HL-60 (cell line): ENCODE measurements at regions not wholly inside any gene's neighbourhood (a gene's known extent, or its start where the extent isn't known, plus 50 kb on each side); places are given as distances from the start of the nearest gene placed in this dataset.

Source experiments
- DNase-seq, 2 experiments: peaks; one replicate each; pipeline ENCODE4 v3.0.0-alpha.2; 2010 to 2020; ENCODE audit warnings: low read depth in 1 of 2, low spot score in 1 of 2
- H3K27ac ChIP-seq: fragments of 250-450 bp; sonication (Bioruptor Pico); replicated peaks from 2 replicates; pipeline ENCODE4 v1.5.1; 2020; ENCODE audit warnings: mild to moderate bottlenecking, moderate library complexity
- H3K27me3 ChIP-seq: fragments of 250-450 bp; sonication (Bioruptor Pico); 2 replicates; pipeline ENCODE4 v1.5.1; 2021; ENCODE audit warnings: mild to moderate bottlenecking, moderate library complexity; ENCODE audit not compliant: insufficient read depth, poor library complexity, severe bottlenecking
- H3K4me3 ChIP-seq: replicated peaks from 2 replicates; pipeline ENCODE4 v1.5.1; 2011; ENCODE audit warnings: mild to moderate bottlenecking, control low read depth, low read length; ENCODE audit not compliant: insufficient read depth
- CTCF ChIP-seq: IDR thresholded peaks from one replicate; pipeline ENCODE4 v1.5.1; 2011; ENCODE audit warnings: low read length, control low read depth, inconsistent platforms; ENCODE audit not compliant: insufficient read depth
- GABPA ChIP-seq: IDR thresholded peaks from 2 replicates; pipeline ENCODE4 v1.6.1; 2012; ENCODE audit warnings: low read depth
- POLR2AphosphoS5 ChIP-seq: IDR thresholded peaks from 2 replicates; pipeline ENCODE4 v1.6.1; 2012; ENCODE audit warnings: low read depth
- REST ChIP-seq: IDR thresholded peaks from 2 replicates; pipeline ENCODE4 v1.6.1; 2012; ENCODE audit warnings: low read depth; ENCODE audit not compliant: insufficient replicate concordance
- SPI1 ChIP-seq: IDR thresholded peaks from 2 replicates; pipeline ENCODE4 v1.6.1; 2012; ENCODE audit warnings: low read depth, mild to moderate bottlenecking, borderline replicate concordance

GRCh38 chr10:2005546-2005945, 268.2 kb upstream of the ADARB2 start:
- Histone ChIP-seq H3K4me3 (no peak overlapping the region), H3K27ac (no peak overlapping the region), H3K27me3 (no peaks in the 10 kb centered on the region)
- no peak for TF ChIP-seq REST
- no peak for TF ChIP-seq CTCF
- no peak for TF ChIP-seq POLR2AphosphoS5
- no peak for TF ChIP-seq SPI1
- TF ChIP-seq GABPA: no peak
- DNase-seq: no peak

- no peak overlapping the region for H3K4me3 ChIP-seq
- DNase-seq: no peak
- no peaks in the 10 kb centered on the region for H3K27me3 ChIP-seq
- TF ChIP-seq REST (no peak), GABPA (no peak), CTCF (no peak), SPI1 (no peak), POLR2AphosphoS5 (no peak)
- no peak overlapping the region for H3K27ac ChIP-seq
These were observed 255.6 kb upstream of the ADARB2 start for GRCh38 chr10:1992930-1993329.

- TF ChIP-seq GABPA (no peak), REST (no peak), CTCF (no peak), SPI1 (no peak), POLR2AphosphoS5 (no peak)
- DNase-seq: no peak
- H3K27me3 ChIP-seq: no peaks in the 10 kb centered on the region
- H3K27ac ChIP-seq: no peak overlapping the region
- H3K4me3 ChIP-seq: no peak overlapping the region
These were observed 251.8 kb upstream of the ADARB2 start for GRCh38 chr10:1989090-1989489.
